ENCODE measurements at regions not wholly inside any gene's neighbourhood (a gene's known extent, or its start where the extent isn't known, plus 50 kb on each side); places are given as distances from the start of the nearest gene placed in this dataset.
"Not testable (repeated sequence)": the region's sequence is repeated elsewhere in the genome, so short reads cannot be mapped to it uniquely, and the experiment has no call there.

GRCh38 chr3:94412936-94413335 is 350.1 kb downstream of the NSUN3 start:
- not testable (repeated sequence) for DNase-seq

DNA sequence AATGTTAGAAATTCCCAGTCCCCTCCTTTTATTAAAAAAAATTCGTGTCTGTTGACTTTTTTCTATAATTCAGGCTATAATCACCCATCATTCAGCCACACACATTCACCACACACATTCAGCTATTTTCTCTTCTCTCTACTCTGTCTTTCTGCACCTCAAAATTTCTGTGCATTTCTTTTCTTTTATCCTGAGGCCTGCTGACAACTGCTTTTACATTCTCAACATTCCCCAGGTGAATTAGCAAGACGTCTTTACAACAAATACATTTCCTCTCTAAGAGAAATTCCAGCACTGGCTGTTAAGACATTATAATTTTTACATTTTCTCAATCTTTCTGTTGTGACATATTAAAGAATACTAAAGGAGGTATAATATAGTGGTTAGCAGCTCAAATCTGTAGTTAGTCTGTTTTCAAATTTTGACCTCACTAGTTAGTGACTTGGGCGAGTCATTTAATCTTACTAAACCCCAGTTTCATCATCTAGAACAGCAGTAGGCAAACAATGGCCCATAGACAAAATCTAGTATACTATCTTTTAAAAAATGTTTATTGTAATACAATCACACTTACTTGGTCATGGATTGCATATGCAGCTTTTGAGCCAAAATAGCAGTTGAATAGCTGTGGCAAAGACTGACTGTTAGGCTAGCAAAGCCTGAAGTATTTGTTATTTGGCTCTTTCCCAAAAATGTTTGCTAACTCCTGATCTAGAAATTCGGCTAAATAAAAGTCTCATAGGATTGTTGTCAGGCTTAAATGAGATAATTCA is 350.7 kb downstream of the NSUN3 start:
- no peak for DNase-seq

DNA sequence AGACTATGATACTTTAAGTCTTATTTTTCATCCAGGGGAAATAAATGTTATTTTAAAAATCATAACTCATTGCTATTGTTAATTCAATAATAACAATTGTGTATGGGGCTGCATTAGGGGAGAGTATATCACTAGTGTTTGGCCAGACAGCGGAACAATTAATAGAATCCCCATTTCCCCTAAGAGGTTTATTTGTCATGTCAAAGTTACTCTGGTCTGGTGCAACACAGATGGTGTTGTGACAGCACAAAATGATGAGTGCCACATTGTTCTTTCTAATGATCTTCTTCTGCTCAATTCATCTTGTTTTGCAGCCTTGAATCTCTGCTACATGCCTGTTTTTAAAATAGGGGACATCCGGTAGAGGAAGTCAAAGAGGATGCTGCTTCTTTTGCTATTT is 351.6 kb downstream of the NSUN3 start:
- DNase-seq = no peak

GRCh38 chr3:94416768-94417167 is 353.9 kb downstream of the NSUN3 start:
- DNase-seq = no peak

GRCh38 chr3:94417963-94418455 is 355.1 kb downstream of the NSUN3 start:
- no peak for DNase-seq

DNA sequence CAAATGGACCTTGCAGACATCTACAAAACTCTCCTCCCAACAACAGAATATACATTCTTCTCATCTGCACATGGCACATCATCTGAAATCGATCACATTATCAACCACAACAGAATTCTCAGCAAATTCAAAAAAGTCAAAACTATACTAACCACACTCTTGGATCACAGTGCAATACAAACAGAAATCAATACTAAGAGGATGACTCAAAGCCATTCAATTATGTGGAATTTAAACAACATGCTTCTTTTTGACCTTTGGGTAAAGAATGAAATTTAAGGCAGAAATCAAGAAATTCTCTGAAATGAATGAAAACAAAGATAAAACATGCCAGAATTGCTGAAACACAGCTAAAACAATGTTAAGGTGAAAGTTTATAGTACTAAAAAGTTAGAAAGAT is 358.1 kb downstream of the NSUN3 start:
- DNase-seq = no peak

- no peak for DNase-seq
Observed at GRCh38 chr3:94423578-94423977, 360.7 kb downstream of the NSUN3 start.

DNA sequence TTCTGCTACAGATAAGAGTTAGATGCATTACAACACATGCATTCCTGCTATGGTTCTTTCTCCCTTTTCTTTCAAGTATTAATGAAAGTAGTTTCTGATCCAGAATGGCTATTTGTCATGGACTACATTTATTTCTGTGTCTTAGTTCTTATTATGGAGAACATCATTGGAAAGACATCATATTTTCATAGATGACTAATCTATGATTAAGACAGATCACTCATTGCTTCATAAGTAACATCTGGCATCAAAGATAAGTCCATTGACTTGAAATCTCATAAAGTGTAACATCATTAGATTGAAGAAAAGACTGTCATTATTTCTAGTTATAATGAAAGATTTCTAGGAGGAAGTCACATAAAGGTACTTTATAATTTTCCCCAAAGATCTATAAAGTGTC is 366.7 kb downstream of the NSUN3 start:
- no peak for DNase-seq

DNA sequence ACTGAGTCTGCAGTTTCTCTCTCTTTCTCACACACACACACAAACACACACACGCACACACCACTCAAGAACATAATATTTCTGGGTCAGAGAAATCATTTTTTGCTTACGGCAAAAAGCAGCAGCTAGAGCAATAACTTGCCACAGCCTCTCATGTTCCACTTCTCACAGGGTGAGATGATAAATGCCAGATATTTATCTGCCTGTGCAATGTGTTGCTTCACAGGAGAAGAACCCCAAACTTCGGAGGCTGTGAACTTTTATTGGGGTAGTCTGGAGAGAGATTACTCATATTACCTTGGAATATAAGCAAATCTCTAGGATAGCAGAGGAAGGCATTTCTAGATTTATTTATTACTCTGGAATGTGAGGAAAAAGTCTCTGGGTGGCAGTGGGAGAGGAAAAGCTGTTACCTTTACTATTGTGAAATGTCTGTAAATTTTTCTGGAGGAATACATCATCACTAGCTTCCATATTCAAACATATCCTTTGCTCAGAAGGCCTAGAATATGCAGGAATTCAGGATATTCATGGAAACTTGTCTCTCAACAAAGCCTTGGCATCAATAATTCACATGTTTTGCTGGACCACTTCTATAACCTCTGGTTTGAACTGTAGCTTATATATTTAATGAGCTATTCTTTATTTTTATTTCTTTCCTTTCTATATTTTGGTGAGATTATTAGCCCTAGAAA is 369.2 kb downstream of the NSUN3 start:
- DNase-seq = no peak

- no peak for DNase-seq
Observed at GRCh38 chr3:94433811-94434210, 370.9 kb downstream of the NSUN3 start.

- DNase-seq = no peak
Observed at GRCh38 chr3:94440767-94441493, 378.1 kb downstream of the NSUN3 start.

- no peak for DNase-seq
Observed at GRCh38 chr3:94441494-94441847, 378.6 kb downstream of the NSUN3 start.

DNA sequence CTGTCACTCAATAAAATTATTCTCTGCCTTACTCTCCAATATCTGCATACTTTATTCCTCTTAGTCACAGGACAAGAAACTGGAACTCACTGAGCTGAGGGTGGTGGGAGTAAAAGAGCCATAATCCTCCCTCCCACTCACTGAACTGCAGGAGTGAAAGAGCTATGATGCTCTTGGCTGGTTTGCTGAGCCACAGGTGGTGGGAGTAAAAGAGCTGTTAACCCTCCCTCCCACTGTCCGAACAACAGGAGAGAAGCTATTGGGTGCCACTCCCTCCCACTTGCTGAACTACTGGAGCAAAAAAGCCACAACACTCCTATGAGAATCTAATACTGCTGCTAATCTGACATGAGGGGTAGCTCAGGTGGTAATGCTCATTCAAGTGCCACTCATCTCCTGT is 391.0 kb downstream of the NSUN3 start:
- DNase-seq = no peak

GRCh38 chr3:94459167-94459566 is 396.3 kb downstream of the NSUN3 start:
- DNase-seq = no peak

DNA sequence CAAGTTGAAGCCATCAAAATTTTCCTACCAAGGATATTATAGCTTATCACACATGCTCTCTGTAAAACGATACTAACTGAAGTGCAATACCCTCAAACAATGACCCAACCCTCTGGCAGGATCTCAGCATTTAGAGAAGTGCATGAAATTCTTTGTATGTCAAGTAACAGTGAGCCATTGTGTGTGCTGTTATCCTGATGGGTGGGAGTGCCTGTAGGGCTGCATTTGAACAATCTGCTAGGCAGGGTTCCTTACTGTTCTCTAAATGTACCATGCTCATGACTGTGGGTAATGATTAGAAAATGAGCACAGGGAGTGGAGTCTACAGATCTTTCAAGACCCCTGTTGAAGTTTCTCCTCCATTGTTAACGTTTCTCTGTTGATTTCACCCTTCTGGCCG is 398.1 kb downstream of the NSUN3 start:
- DNase-seq = no peak

DNA sequence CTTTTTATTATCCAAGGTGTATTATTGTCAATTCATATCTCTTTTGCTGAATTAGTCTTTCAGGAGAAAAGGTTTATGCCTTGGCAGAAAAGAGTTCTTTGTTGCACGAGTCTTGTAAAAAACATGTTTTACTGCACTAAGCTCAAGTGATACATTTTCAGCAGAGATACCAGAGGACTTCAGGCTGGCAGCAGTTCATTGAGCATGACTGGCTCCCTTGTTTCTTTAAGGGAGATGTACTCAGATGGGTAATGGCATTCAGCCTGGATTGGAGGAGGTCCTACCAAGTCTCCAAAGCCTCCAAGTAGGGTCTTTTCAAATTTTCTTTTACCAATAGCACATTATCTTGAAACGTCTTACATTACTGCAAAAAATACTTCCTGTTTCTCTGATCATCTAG is 400.1 kb downstream of the NSUN3 start:
- no peak for DNase-seq

GRCh38 chr3:94472511-94472910 is 409.6 kb downstream of the NSUN3 start:
- DNase-seq = no peak

DNA sequence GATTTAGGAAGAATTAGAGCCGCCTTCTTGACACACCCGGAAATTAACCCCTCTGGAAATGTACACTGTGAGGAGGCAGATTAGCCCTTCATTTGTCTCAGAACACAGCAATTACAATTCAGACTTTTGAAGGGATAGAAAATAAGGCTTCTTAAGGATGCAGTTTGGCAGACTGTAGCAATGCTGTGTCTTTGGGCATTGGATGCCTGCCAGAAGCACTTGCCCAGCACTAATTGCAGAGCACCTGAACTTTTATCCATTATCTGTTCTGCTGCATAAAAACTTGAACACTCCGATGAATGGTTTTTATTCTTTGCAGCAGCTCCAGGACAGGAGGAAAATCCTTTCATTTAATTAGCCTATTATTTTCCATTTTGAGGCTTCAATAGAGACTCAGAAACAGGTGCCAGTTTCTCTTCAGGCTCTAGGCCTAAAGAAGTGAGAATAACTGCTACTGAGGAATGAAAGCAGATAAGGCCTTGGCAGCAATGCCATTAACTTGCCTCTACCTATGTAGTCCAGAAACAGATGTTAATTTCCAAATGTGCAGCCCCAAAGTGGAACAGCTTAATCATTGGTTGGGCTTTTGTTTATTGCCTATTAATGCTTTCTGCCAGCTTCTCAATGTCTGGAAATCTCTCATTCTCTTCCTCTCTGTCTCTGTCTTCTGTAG is 418.5 kb downstream of the NSUN3 start:
- DNase-seq = no peak

- DNase-seq = no peak
Observed at GRCh38 chr3:94482686-94483085, 419.8 kb downstream of the NSUN3 start.

GRCh38 chr3:94483403-94483802 is 420.5 kb downstream of the NSUN3 start:
- no peak for DNase-seq

- no peak for DNase-seq
Observed at GRCh38 chr3:94494992-94495391, 432.1 kb downstream of the NSUN3 start.

- no peak for DNase-seq
Observed at GRCh38 chr3:94500146-94500545, 437.3 kb downstream of the NSUN3 start.

GRCh38 chr3:94507354-94507753 is 444.5 kb downstream of the NSUN3 start:
- not testable (repeated sequence) for DNase-seq

All from right kidney (tissue), 1 donor.